ENCODE measurements at regions not wholly inside any gene's neighbourhood (a gene's known extent, or its start where the extent isn't known, plus 50 kb on each side); places are given as distances from the start of the nearest gene placed in this dataset.

- no peak for DNase-seq (ENCODE audit: low spot score)
- no peaks in the 10 kb centered on the region for H3K4me1 ChIP-seq (ENCODE audit: insufficient read depth, low read length, poor library complexity, severe bottlenecking)
- H3K4me2 ChIP-seq (ENCODE audit: low read length) = no peak overlapping the region
- no peaks in the 10 kb centered on the region for H3K9me3 ChIP-seq (ENCODE audit: low read length)
- no peaks in the 10 kb centered on the region for H3K79me2 ChIP-seq (ENCODE audit: insufficient read depth, low read depth, low read length)
- no peak for TF ChIP-seq EZH2phosphoT487 (IDR thresholded peaks at IDR 0.05; ENCODE audit: borderline replicate concordance, low read depth, low read length)
- no peak for TF ChIP-seq CTCF (conservative IDR thresholded peaks at IDR 0.05; ENCODE audit: low read length)
- no peaks in the 10 kb centered on the region for H3K36me3 ChIP-seq (ENCODE audit: insufficient read depth, low read length)
- no peak overlapping the region for H3K4me3 ChIP-seq (ENCODE audit: low read depth, low read length, poor library complexity, severe bottlenecking)
- intact Hi-C loops (cut with micrococcal nuclease; ENCODE audit: unreplicated experiment) = no loop called here
- no peaks in the 10 kb centered on the region for H3K9me2 ChIP-seq (ENCODE audit: insufficient read depth, low read length)
- H3K27ac ChIP-seq (ENCODE audit: low read depth, low read length, poor library complexity, severe bottlenecking) = no peak overlapping the region
- no peak overlapping the region for H2AFZ ChIP-seq (ENCODE audit: low read length)
- POLR2A ChIA-PET = interaction anchor here (0.6 kb wide), 1 partner anchor 1017 kb away, joined by 3 read pairs; no protein-coding TSS in a partner anchor
- H4K20me1 ChIP-seq (ENCODE audit: insufficient read depth, low read length) = no peaks in the 10 kb centered on the region
- CTCF ChIA-PET (ENCODE audit: unreplicated experiment) = no interaction called here
- no TSS peak for BruUV-seq (replicated peaks)
Observed at GRCh38 chr2:2985020-2985419, 392.6 kb downstream of the EIPR1 start.

GRCh38 chr2:2981000-2981399, 396.6 kb downstream of the EIPR1 start:
- no TSS peak for BruUV-seq (replicated peaks)
- Histone ChIP-seq H2AFZ (ENCODE audit: low read length) (no peak overlapping the region), H3K79me2 (ENCODE audit: insufficient read depth, low read depth, low read length) (no peaks in the 10 kb centered on the region), H3K9me2 (ENCODE audit: insufficient read depth, low read length) (no peaks in the 10 kb centered on the region), H3K9me3 (ENCODE audit: low read length) (no peaks in the 10 kb centered on the region; the same call in 1 of the 2 replicates), H3K4me1 (ENCODE audit: insufficient read depth, low read length, poor library complexity, severe bottlenecking) (no peaks in the 10 kb centered on the region), H3K27ac (ENCODE audit: low read depth, low read length, poor library complexity, severe bottlenecking) (no peak overlapping the region), H3K4me3 (ENCODE audit: low read depth, low read length, poor library complexity, severe bottlenecking) (no peak overlapping the region), H3K4me2 (ENCODE audit: low read length) (no peak overlapping the region), H3K36me3 (ENCODE audit: insufficient read depth, low read length) (no peaks in the 10 kb centered on the region), H4K20me1 (ENCODE audit: insufficient read depth, low read length) (no peaks in the 10 kb centered on the region)
- ChIA-PET CTCF (ENCODE audit: unreplicated experiment) (no interaction called here), POLR2A (no interaction called here)
- TF ChIP-seq CTCF (conservative IDR thresholded peaks at IDR 0.05; ENCODE audit: low read length) (no peak), EZH2phosphoT487 (IDR thresholded peaks at IDR 0.05; ENCODE audit: borderline replicate concordance, low read depth, low read length) (no peak)
- intact Hi-C loops (cut with micrococcal nuclease; ENCODE audit: unreplicated experiment) = no loop called here
- no peak for DNase-seq (ENCODE audit: low spot score)

- no peaks in the 10 kb centered on the region for H3K4me1 ChIP-seq (ENCODE audit: insufficient read depth, low read length, poor library complexity, severe bottlenecking)
- H3K4me3 ChIP-seq (ENCODE audit: low read depth, low read length, poor library complexity, severe bottlenecking) = no peak overlapping the region
- no peaks in the 10 kb centered on the region for H3K79me2 ChIP-seq (ENCODE audit: insufficient read depth, low read depth, low read length)
- no TSS peak for BruUV-seq (replicated peaks)
- no peak for TF ChIP-seq CTCF (conservative IDR thresholded peaks at IDR 0.05; ENCODE audit: low read length)
- H4K20me1 ChIP-seq (ENCODE audit: insufficient read depth, low read length) = no peaks in the 10 kb centered on the region
- H2AFZ ChIP-seq (ENCODE audit: low read length) = no peak overlapping the region
- H3K27ac ChIP-seq (ENCODE audit: low read depth, low read length, poor library complexity, severe bottlenecking) = no peak overlapping the region
- DNase-seq (ENCODE audit: low spot score) = no peak
- ChIA-PET CTCF (ENCODE audit: unreplicated experiment) (no interaction called here), POLR2A (interaction anchor here (0.6 to 1.0 kb wide), 3 partner anchors 21 to 677 kb away, joined by 3 to 4 read pairs (median 3); no protein-coding TSS in a partner anchor)
- no peaks in the 10 kb centered on the region for H3K36me3 ChIP-seq (ENCODE audit: insufficient read depth, low read length)
- H3K9me3 ChIP-seq (ENCODE audit: low read length) = no peaks in the 10 kb centered on the region; the same call in 1 of the 2 replicates
- no peak overlapping the region for H3K4me2 ChIP-seq (ENCODE audit: low read length)
- intact Hi-C loops (cut with micrococcal nuclease; ENCODE audit: unreplicated experiment) = no loop called here
- no peaks in the 10 kb centered on the region for H3K9me2 ChIP-seq (ENCODE audit: insufficient read depth, low read length)
Observed at GRCh38 chr2:2974982-2975381, 402.6 kb downstream of the EIPR1 start.
